NCI-H1930 (cell line): ENCODE measurements at regions not wholly inside any gene's neighbourhood (a gene's known extent, or its start where the extent isn't known, plus 50 kb on each side); places are given as distances from the start of the nearest gene placed in this dataset.

Experiments
- DNase-seq, 2 experiments: peaks; one replicate each; lab custom pipeline; 2025; lab: John Stamatoyannopoulos, UW

GRCh38 chr16:18055411-18055916 lies 281.1 kb downstream of the NPIPA8 start:
- DNase-seq = no peak

- DNase-seq = no peak
Measured at GRCh38 chr16:18050777-18051176, 285.8 kb downstream of the NPIPA8 start.

DNA sequence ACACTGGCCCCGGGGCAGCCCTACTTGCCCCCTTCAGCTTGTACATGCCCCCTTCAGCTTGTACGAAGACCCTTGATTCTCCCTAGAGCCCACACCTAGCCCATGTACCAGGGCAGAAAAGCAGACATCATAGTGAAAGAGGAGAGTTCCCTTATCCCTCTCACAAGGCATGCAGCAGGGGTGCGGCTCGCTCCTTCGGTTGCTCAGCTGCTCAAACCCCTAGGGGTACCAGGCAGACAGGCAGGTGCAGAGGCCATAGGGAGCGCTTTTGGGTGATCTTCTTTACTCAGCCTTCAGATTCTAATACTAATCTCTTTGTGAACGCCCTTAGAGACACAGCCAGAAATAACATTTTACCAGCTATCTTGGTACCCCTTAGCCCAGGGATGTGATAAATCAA lies 286.3 kb downstream of the NPIPA8 start:
- DNase-seq = no peak

DNA sequence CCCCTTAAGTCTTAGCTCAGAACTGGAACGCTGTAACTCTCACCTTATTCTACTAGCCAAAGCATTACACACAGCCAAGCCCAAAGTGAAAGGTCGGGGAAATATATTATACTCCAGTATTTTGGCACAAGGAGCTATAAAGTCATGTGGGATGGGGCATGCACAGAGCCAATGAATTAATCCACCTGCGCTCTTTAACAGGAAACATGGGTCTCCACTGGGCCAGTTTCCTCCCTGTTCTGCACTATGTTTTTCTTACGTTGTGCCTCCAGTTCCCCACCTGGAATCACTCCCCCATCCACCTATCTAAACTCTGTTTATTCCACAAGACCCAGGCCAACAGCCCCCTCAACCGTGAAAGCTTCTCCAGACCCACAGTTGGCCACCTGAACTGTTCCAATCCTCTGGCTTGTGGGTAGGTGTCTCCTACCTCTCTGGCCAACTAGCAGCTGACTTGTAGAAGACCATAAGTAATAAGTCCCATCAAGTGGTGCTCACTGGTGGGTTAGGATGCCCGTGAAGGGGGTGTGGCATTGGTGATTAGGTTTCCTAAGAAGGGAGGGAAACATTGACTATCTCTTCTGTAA lies 286.9 kb downstream of the NPIPA8 start:
- DNase-seq = no peak

DNA sequence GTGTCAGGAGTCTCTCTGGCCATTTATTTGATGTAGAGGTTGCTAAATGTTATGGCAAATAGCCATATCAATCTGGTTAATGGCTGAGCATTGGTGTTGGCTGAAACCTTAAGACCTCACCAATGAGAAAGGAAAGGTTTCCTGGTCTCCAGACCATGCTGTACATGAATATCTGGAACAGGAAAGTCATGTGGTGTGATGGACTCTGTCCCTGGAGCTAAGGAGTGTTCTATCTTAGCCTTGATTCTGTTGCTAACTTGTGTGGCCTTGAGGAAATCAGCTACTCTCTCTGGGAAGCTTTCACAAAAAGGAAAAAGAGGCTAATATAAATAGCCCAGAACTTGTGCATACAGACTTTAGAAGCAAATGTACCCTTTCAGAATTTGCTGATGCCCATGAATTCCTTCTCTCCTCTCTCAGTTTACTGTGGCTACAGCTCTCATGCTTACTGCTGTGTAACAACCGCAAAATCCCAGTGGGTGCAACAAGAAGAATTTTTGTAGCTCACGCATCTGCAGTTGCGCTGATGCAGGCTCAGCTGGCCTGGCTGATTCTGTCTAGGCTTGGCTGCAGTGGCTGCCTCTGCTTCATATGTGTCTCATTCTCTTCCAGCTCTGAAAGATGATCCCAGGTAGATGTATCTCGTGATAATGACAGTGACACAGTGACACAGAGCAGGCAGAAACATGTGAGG lies 287.5 kb downstream of the NPIPA8 start:
- DNase-seq = no peak

DNA sequence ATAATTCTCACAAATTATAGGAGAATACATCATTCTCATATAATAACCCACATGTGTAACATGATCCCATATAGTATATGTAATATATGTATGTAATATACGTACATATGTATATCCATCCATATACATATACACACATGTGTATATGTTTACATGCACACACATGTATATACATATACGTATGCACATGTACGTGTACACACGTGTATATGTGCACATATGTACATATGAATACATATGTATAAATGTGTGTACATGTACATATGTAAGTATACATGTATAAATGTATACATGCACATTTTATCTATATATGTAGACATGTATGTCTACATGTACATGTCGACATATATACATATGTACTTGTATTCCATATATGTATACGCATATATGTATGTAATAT lies 288.8 kb downstream of the NPIPA8 start:
- DNase-seq = no peak

DNA sequence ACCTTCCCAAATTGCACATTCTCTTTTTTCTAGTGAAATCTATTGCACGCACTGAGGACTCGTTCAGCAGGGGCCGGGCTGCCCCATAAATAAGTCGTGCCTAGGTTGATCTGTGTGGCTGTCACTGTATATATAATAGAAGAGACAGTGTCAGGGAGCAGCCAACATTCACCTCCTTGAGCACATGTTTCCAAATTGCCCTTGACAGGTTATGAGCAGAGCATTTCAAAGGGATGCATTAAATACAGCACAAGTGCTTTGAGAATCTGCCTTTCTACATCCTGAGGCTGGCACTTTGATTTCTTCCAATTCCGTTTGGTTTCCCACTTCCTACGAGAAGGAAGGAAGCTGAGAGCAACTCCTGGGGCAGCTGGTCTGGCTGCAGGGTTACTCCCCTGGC lies 291.2 kb downstream of the NPIPA8 start:
- no peak for DNase-seq

- no peak for DNase-seq
Measured at GRCh38 chr16:18041864-18042834, 294.4 kb downstream of the NPIPA8 start.

GRCh38 chr16:18039931-18040330 lies 296.6 kb downstream of the NPIPA8 start:
- no peak for DNase-seq

GRCh38 chr16:18037051-18037450 lies 299.5 kb downstream of the NPIPA8 start:
- DNase-seq = no peak

GRCh38 chr16:18024611-18025010 lies 311.9 kb downstream of the NPIPA8 start:
- DNase-seq = no peak

GRCh38 chr16:18018376-18018775 lies 318.2 kb downstream of the NPIPA8 start:
- no peak for DNase-seq

DNA sequence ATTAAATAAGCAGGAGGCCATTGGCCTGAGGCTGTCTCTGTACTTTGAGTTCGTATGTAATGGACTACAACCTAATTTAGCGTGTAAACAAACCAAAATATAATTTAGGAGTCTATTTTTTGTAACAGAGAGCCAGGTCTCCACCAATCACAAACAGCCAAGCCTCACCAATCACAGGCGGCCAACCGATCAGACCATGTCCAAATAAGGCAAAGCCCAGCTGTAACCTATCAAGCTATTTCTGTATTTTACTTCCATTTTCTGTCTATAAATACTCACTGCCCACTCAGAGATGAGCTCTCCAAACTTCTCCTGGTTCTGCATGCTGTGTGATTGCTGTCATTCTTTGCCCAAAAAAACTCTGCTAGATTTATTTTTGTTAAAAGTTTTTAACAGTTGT lies 322.7 kb downstream of the NPIPA8 start:
- DNase-seq = no peak

GRCh38 chr16:18008356-18008755 lies 328.2 kb downstream of the NPIPA8 start:
- DNase-seq = no peak

- DNase-seq = no peak
Measured at GRCh38 chr16:18003033-18003432, 333.5 kb downstream of the NPIPA8 start.

DNA sequence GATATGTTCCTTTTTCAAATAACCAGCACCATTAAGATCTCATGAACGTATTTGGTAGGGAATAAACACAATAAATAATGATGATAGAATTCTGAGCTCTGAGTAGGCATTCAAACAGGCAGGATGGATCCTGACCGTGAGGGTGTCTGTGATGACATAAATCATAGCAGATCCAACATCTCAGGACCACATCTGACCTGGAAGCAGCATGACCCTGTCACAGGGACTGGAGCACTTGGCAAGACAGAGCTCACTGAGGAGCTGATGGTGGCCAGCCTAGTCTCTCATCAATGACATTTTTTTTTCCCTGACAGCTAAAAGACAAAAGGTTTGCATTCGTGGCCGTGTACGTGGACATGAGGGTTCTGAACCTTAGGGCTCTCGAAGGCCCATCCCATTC lies 337.5 kb downstream of the NPIPA8 start:
- no peak for DNase-seq

- no peak for DNase-seq
Measured at GRCh38 chr16:17998550-17998949, 338.0 kb downstream of the NPIPA8 start.

- no peak for DNase-seq
Measured at GRCh38 chr16:17994027-17994426, 342.5 kb downstream of the NPIPA8 start.

- no peak for DNase-seq
Measured at GRCh38 chr16:17992416-17992815, 344.1 kb downstream of the NPIPA8 start.

- DNase-seq = no peak
Measured at GRCh38 chr16:17989255-17989654, 347.3 kb downstream of the NPIPA8 start.

- no peak for DNase-seq
Measured at GRCh38 chr16:17988839-17989238, 347.7 kb downstream of the NPIPA8 start.

- DNase-seq = no peak
Measured at GRCh38 chr16:17986991-17987390, 349.5 kb downstream of the NPIPA8 start.

GRCh38 chr16:17984810-17985209 lies 351.7 kb downstream of the NPIPA8 start:
- no peak for DNase-seq
